Neural cell (in vitro differentiated cells): ENCODE measurements at regions not wholly inside any gene's neighbourhood (a gene's known extent, or its start where the extent isn't known, plus 50 kb on each side); places are given as distances from the start of the nearest gene placed in this dataset.

Source experiments
- H2AFZ ChIP-seq: fragments of 200-600, 300-800 bp; sonication (generic), shearing (Covaris generic); 2 replicates; pipeline ENCODE4 v1.6.0; 2014; ENCODE audit warnings: low read depth, mild to moderate bottlenecking, antibody characterized with exemption, low read length, moderate library complexity
- H3F3A ChIP-seq: fragments of 200-600 bp; shearing (Covaris generic); 2 replicates; pipeline ENCODE4 v1.6.1; 2016; ENCODE audit warnings: mild to moderate bottlenecking, moderate library complexity, mixed read lengths, antibody characterized with exemption, low read length; ENCODE audit not compliant: insufficient read depth, poor library complexity, severe bottlenecking
- H3K27ac ChIP-seq: fragments of 200-600, 300-800 bp; sonication (generic), shearing (Covaris generic); 2 replicates; pipeline ENCODE4 v1.5.1; 2014; ENCODE audit warnings: mild to moderate bottlenecking, low read length, moderate library complexity
- H3K27me3 ChIP-seq: fragments of 300-800, 200-600 bp; sonication (generic), shearing (Covaris generic); 2 replicates; pipeline ENCODE4 v1.6.0; 2014; ENCODE audit warnings: mild to moderate bottlenecking, low read depth, low read length, moderate library complexity; ENCODE audit not compliant: insufficient read depth
- H3K36me3 ChIP-seq: fragments of 300-800, 200-600 bp; sonication (generic), shearing (Covaris generic); 2 replicates; pipeline ENCODE4 v1.5.1; 2014; ENCODE audit warnings: mild to moderate bottlenecking, antibody characterized with exemption, low read length, moderate library complexity; ENCODE audit not compliant: insufficient read depth
- H3K4me2 ChIP-seq: fragments of 300-800, 200-600 bp; sonication (generic), shearing (Covaris generic); 2 replicates; pipeline ENCODE4 v1.6.0; 2014; ENCODE audit warnings: mild to moderate bottlenecking, low read length
- H3K4me3 ChIP-seq: fragments of 300-800, 200-600 bp; sonication (generic), shearing (Covaris generic); 2 replicates; pipeline ENCODE4 v1.5.1; 2014; ENCODE audit warnings: mild to moderate bottlenecking, low read length, moderate library complexity
- H3K79me2 ChIP-seq: fragments of 200-600 bp; shearing (Covaris generic); replicated peaks from 2 replicates; pipeline ENCODE4 v1.6.0; 2014; ENCODE audit warnings: mild to moderate bottlenecking, low read length, moderate library complexity; ENCODE audit not compliant: insufficient read depth
- H3K9ac ChIP-seq: fragments of 300-800, 200-600 bp; sonication (generic), shearing (Covaris generic); 2 replicates; pipeline ENCODE4 v1.6.1; 2016; ENCODE audit warnings: mild to moderate bottlenecking, low read length, mixed read lengths
- H3K9me2 ChIP-seq: fragments of 200-600 bp; shearing (Covaris generic); 2 replicates; pipeline ENCODE4 v1.6.1; 2016; ENCODE audit warnings: mild to moderate bottlenecking, low read length, mixed read lengths; ENCODE audit not compliant: insufficient read depth
- H3K9me3 ChIP-seq: fragments of 200-600, 300-800 bp; sonication (generic), shearing (Covaris generic); 2 replicates; pipeline ENCODE4 v1.6.1; 2016; ENCODE audit warnings: mild to moderate bottlenecking, mixed run types, low read length, moderate library complexity, mixed read lengths
- H4K20me1 ChIP-seq: fragments of 200-600 bp; shearing (Covaris generic); 2 replicates; pipeline ENCODE4 v1.6.1; 2016; ENCODE audit warnings: mild to moderate bottlenecking, mixed run types; ENCODE audit not compliant: insufficient read depth
- EP300 ChIP-seq: fragments of 450-650 bp; conservative IDR thresholded peaks from 2 replicates; pipeline ENCODE4 v1.6.1; 2014; ENCODE audit warnings: antibody characterized with exemption, mild to moderate bottlenecking, moderate library complexity; ENCODE audit not compliant: poor library complexity, severe bottlenecking
- EZH2 ChIP-seq: fragments of 200-600, 300-800 bp; shearing (Covaris generic), sonication (generic); IDR thresholded peaks from 2 replicates; pipeline ENCODE4 v1.6.1; 2014; ENCODE audit warnings: antibody characterized with exemption, low read length, borderline replicate concordance, mild to moderate bottlenecking; ENCODE audit not compliant: insufficient read depth, poor library complexity, severe bottlenecking
- MXI1 ChIP-seq: fragments of 450-650 bp; conservative IDR thresholded peaks from 2 replicates; pipeline ENCODE4 v1.6.1; 2014; ENCODE audit warnings: antibody characterized with exemption, mild to moderate bottlenecking; ENCODE audit not compliant: poor library complexity, severe bottlenecking
- POLR2AphosphoS5 ChIP-seq: IDR thresholded peaks from 2 replicates; pipeline ENCODE4 v1.6.1; 2012
- RAD21 ChIP-seq: fragments of 450-650 bp; conservative IDR thresholded peaks from 2 replicates; pipeline ENCODE4 v1.6.1; 2014; ENCODE audit warnings: antibody characterized with exemption, mild to moderate bottlenecking, moderate library complexity
- SMC3 ChIP-seq: fragments of 450-650 bp; conservative IDR thresholded peaks from 2 replicates; pipeline ENCODE4 v1.6.1; 2014; ENCODE audit warnings: antibody characterized with exemption, mild to moderate bottlenecking, moderate library complexity; ENCODE audit not compliant: poor library complexity
- TAF1 ChIP-seq: IDR thresholded peaks from 2 replicates; pipeline ENCODE4 v1.6.1; 2012; ENCODE audit warnings: low read depth
- TF ChIP-seq, protein P1 (sequence below): IDR thresholded peaks from 2 replicates; pipeline ENCODE4 v1.6.1; 2012; ENCODE audit warnings: borderline replicate concordance
- TF ChIP-seq, protein P2 (sequence below): fragments of 450-650 bp; IDR thresholded peaks from 2 replicates; pipeline ENCODE4 v1.5.1; 2014; ENCODE audit warnings: antibody characterized with exemption, mild to moderate bottlenecking, moderate library complexity; ENCODE audit not compliant: poor library complexity, severe bottlenecking

DNA sequence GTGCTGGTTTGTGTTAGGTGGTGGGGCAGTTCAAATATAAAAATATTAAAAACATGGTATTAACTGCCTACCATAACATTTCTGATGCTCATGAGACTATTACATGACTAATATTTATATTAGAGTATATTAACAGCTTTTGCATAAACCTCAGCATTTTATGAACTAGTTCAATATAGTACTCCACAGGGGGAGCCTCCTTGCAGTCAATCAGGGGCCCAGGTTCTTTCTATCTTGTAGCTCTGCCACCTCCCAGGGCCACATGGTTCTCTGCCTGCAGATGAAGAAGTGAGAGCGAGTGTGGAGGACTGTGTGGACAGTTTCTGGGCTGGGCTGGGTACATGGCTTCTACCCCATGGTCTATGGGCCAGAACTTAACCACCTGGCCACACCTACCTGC, 159.5 kb downstream of the RPS24 start:
- no peak overlapping the region for H2AFZ ChIP-seq
- no peaks in the 10 kb centered on the region for H3F3A ChIP-seq
- H3K27ac ChIP-seq = no peak overlapping the region
- H3K79me2 ChIP-seq = no peaks in the 10 kb centered on the region
- H3K27me3 ChIP-seq = no peaks in the 10 kb centered on the region
- no peak overlapping the region for H3K9ac ChIP-seq
- no peaks in the 10 kb centered on the region for H3K9me3 ChIP-seq
- no peaks in the 10 kb centered on the region for H4K20me1 ChIP-seq
- H3K4me3 ChIP-seq = no peak overlapping the region
- H3K9me2 ChIP-seq = no peaks in the 10 kb centered on the region
- no peak overlapping the region for H3K4me2 ChIP-seq
- TF ChIP-seq EZH2 (no peak), TAF1 (no peak), RAD21 (no peak), EP300 (no peak), SMC3 (no peak), MXI1 (no peak), POLR2AphosphoS5 (no peak)
- TF ChIP-seq, protein P1, sequence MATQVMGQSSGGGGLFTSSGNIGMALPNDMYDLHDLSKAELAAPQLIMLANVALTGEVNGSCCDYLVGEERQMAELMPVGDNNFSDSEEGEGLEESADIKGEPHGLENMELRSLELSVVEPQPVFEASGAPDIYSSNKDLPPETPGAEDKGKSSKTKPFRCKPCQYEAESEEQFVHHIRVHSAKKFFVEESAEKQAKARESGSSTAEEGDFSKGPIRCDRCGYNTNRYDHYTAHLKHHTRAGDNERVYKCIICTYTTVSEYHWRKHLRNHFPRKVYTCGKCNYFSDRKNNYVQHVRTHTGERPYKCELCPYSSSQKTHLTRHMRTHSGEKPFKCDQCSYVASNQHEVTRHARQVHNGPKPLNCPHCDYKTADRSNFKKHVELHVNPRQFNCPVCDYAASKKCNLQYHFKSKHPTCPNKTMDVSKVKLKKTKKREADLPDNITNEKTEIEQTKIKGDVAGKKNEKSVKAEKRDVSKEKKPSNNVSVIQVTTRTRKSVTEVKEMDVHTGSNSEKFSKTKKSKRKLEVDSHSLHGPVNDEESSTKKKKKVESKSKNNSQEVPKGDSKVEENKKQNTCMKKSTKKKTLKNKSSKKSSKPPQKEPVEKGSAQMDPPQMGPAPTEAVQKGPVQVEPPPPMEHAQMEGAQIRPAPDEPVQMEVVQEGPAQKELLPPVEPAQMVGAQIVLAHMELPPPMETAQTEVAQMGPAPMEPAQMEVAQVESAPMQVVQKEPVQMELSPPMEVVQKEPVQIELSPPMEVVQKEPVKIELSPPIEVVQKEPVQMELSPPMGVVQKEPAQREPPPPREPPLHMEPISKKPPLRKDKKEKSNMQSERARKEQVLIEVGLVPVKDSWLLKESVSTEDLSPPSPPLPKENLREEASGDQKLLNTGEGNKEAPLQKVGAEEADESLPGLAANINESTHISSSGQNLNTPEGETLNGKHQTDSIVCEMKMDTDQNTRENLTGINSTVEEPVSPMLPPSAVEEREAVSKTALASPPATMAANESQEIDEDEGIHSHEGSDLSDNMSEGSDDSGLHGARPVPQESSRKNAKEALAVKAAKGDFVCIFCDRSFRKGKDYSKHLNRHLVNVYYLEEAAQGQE = no peak
- TF ChIP-seq, protein P2, sequence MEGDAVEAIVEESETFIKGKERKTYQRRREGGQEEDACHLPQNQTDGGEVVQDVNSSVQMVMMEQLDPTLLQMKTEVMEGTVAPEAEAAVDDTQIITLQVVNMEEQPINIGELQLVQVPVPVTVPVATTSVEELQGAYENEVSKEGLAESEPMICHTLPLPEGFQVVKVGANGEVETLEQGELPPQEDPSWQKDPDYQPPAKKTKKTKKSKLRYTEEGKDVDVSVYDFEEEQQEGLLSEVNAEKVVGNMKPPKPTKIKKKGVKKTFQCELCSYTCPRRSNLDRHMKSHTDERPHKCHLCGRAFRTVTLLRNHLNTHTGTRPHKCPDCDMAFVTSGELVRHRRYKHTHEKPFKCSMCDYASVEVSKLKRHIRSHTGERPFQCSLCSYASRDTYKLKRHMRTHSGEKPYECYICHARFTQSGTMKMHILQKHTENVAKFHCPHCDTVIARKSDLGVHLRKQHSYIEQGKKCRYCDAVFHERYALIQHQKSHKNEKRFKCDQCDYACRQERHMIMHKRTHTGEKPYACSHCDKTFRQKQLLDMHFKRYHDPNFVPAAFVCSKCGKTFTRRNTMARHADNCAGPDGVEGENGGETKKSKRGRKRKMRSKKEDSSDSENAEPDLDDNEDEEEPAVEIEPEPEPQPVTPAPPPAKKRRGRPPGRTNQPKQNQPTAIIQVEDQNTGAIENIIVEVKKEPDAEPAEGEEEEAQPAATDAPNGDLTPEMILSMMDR = no peak
- no peaks in the 10 kb centered on the region for H3K36me3 ChIP-seq

DNA sequence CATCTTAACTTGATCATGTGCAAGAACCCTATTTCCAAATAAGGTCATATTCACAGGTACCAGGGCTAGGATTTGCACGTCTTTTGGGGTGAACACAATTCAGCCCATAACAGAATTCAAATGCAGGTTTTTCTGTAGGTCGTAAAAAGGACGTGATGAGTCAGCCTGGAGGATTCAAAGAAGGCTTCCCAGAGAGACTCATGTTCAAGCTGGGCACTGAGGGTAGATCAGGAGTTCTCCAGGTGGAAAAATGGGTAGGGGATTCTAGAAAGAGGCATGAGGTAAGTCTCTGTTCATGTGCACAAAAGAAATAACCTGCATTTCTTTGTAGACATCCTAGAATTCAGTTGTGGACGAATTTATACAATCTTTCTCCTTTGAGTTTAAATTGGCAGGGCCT, 160.4 kb downstream of the RPS24 start:
- Histone ChIP-seq H3K27ac (no peak overlapping the region), H3F3A (no peaks in the 10 kb centered on the region), H3K79me2 (no peaks in the 10 kb centered on the region), H3K36me3 (no peaks in the 10 kb centered on the region), H3K9ac (no peak overlapping the region), H3K9me2 (no peaks in the 10 kb centered on the region), H3K4me3 (no peak overlapping the region), H3K9me3 (no peaks in the 10 kb centered on the region), H3K27me3 (no peaks in the 10 kb centered on the region), H3K4me2 (no peak overlapping the region), H4K20me1 (no peaks in the 10 kb centered on the region), H2AFZ (no peak overlapping the region)
- TF ChIP-seq, protein P2 = no peak
- TF ChIP-seq POLR2AphosphoS5 = no peak
- TF ChIP-seq RAD21 = no peak
- TF ChIP-seq, protein P1 = no peak
- TF ChIP-seq TAF1 = no peak
- no peak for TF ChIP-seq MXI1
- no peak for TF ChIP-seq SMC3
- no peak for TF ChIP-seq EP300
- TF ChIP-seq EZH2 = no peak
